GM18519 (cell line): ENCODE measurements at regions not wholly inside any gene's neighbourhood (a gene's known extent, or its start where the extent isn't known, plus 50 kb on each side); places are given as distances from the start of the nearest gene placed in this dataset.
"Not testable (repeated sequence)": the region's sequence is repeated elsewhere in the genome, so short reads cannot be mapped to it uniquely, and the experiment has no call there.

Source experiments
- ATAC-seq: cut with Tn5 transposase; IDR thresholded peaks from one replicate; pipeline ENCODE4 v1.9.1; 2021; ENCODE audit warnings: mild to moderate bottlenecking, moderate library complexity; ENCODE audit not compliant: unreplicated experiment, low FRiP score

DNA sequence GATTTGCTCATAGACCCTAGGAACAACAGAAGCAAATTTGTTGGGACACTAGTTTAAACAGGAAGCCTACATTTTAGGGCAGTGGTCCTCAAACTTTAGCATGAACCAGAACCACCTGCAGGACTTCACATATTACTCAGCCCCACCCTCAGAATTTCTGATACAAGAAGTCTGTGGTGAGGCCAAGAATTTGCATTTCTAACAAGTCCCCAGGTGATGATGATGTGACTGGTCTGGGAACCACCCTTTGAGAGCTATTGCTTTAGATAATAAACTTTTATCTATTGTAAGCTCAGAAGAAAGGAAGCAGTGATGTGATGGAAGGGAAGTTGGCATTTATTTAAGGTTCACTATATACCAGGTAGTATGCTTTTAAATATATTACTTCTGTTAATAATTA lies 194.0 kb downstream of the FAM181B start:
- ATAC-seq, result peak; percentile 82

DNA sequence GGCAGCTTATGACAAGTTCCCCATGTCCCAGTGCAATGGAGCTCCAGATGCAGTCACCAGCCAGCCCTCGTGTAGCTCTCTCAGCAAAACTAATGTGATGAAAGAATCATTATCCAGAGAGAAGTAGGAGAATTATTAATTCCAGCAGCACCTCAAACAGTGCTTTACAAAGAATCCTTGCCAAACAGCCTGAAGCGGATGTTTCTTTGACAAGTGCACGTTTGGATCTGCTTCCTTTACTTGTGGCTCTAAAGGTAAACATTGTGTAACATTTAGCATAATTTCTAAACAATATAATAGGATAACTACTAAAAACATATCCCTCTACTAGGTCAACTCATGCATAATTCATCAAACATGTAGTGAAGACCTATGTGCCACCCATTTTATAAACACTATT lies 197.0 kb downstream of the FAM181B start:
- ATAC-seq, result no peak

DNA sequence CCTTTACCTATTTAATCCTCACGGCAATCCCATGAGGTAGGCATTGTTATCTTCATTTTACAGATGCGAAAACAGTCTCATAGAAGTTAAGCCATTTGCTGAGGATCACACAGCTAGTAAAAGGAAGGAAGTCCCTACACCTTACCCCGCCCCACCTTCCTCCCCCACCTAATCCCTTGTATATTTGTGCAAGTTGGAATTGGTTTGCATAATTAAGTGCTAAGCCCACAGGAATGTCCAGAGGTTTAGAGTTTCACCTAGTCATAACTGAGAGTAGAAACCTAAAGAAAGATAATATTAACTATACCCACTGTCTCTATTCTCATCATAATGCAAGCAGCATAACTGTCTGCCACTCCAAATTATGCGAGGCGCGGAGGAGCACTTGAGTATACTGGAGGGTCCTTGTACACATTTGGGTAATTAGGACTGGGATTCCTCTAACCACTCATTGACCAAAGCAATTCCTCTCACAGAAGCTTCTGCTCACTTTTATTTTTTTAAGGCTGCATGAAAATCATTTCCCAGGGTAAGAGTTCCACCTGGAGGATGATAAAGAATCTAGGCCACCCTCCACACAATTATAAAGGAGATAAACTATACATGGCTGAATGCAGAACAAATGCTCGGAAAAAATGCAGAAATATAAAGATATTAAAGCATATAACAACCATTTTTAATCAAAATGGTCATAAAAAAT lies 199.9 kb downstream of the FAM181B start:
- ATAC-seq, result no peak

DNA sequence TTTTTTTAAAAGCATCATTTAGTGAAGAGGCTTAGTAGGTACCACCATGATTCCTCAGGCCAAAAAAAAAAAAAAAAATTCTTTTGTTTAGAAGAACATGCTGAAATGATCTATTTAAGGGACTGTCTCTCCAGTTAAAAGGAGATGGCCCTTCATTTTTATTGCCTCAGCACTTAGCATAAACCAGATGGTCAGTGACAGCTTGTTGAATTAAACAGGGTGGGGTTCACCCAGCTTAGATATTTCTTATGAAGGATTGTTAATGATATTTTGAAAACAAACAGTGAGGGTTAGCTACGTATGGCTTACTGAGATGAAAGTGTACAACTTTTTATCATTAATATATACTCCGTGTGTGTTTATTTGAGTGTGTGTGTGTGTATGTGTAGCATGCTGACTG lies 203.7 kb downstream of the FAM181B start:
- ATAC-seq, result no peak

DNA sequence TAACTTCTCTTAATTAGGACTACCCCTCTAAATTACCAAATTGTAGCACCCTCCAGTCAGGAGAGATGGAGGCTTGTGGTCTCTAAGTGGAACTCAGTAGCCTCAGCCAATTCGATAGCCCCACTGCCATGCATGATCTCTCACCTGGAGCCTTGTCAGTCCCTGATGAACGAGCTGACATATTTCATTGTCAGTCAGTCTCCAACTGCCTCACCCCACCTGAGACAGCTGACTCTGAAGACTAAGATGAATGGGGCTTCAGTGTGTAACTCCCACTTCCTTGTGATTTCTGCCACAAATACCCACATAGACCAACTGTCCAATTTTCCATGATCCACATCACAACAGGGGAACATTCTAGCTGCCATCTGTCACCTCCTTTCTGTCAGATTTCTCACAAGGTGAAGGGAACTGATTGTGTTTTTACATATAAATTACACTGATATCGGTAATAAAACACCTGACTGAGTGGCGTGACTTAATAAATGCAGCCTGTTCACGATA lies 206.5 kb downstream of the FAM181B start:
- no peak for ATAC-seq

DNA sequence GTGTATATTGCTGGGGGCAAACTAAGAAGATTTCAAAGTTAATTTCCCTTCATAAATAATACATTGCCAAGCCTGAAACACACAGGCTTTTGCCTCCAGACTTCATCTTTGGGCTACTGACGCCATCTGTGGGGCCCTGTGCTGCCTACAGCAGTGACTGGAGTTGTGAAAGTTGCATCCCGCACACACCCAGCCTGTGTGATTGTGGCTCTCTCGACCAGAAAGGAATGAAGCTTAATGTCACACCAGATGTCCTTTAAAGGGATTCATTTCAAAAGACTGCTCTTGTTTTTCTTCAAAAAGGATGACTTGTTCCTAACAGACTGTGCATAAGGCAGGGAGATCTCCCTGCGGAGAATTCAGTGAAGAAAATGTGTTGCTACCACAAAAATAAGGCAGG lies 210.5 kb downstream of the FAM181B start:
- no peak for ATAC-seq

DNA sequence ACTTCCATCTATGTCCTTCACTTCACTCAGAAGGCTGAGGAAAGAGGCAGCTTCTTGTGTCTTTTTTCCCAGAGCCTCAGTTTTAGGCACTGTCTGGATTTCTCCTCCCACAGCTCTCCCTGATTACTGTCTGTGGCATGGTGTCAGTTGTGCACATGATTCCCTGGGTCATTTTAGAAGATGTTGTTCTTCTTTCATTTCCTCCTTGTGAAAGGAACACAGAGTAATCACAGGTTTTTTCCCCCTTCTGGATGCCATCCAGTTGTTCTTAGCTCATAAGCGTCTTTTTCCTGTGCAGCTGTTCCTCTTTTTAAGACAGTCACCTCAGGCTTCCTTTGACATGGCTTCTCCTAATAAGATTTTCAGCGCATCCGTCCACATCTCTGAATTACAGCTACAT lies 212.2 kb downstream of the FAM181B start:
- no peak for ATAC-seq

DNA sequence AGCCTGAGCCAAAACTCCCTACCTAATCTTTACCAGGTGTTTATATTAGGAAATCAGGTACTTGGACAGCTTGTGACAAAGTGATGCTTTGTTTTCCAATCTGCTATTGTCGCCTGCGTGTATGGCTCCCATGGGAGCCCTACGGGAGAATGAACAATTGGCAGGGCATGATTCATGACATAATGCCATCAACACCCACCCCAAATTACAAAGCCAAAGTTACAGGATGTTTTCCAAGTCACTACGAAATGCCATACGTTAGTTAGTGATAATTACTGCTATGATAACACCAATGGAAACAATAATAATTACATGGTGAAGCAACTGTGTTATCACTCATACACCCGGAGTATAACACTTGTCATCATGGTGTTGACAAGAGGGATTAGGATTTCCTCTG lies 226.4 kb downstream of the FAM181B start:
- ATAC-seq, result no peak

DNA sequence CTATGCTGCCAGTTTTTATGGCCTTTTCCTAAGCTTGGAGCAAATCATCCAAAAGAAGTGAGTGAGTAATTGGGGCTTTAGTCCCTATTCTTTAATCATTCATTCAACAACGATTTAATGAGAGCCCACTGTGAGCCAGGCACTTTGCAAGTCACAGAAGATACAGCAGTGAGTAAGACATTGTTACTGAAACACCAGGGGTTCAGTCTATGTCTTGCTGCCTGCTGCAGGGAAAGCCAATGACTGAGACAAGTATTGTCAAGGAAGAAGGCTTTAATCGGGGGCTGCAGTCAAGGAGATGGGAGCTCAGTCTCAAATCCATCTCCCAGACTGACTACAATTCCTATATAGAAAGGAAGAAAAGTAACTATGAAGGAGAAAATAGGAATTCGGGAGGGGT lies 228.3 kb downstream of the FAM181B start:
- ATAC-seq, result no peak

DNA sequence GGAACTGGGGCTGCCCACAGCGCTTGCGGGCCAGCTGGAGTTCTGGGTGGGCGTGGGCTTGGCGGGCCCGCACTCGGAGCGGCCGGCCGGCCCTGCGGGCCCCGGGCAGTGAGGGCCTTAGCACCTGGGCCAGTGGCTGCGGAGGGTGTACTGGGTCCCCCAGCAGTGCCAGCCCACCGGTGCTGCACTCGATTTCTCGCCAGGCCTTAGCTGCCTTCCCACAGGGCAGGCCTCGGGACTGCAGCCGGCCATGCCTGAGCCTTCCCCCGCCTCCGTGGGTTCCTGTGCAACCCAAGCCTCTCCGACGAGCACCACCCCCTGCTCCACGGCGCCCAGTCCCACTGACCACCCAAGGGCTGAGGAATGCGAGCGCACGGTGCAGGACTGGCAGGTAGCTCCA lies 232.5 kb downstream of the FAM181B start:
- ATAC-seq, result not testable (repeated sequence)

DNA sequence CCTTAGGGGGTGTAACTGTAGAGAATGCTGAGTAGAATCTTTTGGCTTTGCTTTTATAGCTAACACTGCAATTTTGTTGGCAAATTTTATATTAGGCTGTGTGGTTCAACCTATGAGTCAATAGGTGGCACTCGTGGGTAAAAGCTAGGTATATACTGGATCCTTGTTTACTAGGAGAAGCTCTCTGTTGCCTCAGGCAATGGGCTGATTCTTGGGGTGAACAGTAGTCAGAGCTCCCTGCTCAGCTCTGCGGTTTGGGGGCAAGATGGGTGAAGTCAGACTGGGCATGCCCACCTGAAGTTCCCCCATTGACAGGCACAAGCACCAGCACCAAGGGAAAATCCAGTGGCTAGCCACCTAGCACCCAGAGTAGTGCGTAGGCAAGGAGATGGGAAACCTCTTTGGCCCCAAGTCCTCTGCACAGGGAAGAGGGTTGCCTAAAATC lies 238.7 kb downstream of the FAM181B start:
- no peak for ATAC-seq

DNA sequence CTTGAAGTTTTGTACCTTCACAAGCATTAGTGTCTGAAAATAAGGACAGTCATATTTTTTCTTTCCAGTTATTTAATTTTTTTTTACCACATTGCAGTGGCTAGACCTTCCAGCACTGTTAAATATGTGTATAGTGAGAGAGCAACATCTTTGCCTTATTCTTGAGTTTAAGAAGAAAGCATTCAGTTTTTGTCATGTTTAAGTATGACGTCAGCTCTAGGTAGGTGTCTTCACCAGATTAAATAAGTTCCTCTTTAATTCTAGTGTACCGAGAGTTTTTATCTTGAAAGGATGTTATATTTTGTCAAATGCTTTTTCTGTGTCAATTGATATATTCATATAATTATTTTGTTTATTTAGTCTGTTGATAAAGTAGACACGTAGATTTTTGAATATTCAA lies 258.8 kb downstream of the FAM181B start:
- ATAC-seq, result no peak

DNA sequence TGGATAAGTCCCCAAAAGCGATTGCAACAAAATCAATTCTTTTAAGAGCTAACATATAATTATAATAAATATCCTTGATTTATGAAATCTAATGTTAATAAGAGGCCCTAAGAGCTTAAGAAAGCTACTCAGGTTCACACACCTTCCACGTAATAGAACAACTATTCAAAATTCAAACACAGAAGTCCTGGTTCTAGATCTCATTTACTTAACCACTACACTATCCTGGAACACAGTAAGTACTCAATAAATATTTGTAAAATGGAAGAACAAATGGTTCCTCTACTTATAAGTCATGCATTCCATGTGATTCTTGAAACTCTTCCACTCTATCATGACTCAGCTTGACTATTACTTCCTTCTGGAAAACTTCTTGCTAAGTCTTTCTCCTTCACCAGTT lies 268.2 kb downstream of the FAM181B start:
- no peak for ATAC-seq

DNA sequence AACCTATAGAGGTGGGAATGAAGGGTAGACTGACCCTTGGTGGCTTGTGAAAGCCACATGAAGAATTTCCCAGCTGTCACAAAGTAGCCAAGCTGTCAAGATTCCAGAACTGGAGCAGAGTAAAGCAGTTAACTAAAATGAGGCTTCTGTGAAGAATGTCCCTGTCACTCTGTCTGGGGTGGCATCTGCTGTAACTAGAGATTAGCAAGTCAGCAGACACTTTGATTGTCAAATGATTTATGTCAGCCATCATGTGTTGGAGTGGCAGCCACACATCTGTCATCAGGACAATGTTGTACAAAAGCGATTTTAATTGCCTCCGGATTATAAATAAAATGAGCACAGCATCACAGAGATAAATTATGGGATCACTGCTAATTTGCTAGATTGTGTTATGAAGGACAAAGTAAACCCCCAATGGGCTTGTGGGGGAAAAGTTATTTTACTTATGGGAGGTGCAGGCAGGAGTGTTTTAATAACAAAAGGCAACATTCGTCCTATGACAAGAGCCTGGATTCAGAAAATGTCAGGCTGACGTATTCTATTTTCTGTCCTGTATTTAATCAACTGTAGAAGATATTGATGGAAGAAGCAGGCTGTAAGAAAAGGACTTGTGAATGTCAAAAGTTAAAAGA lies 270.9 kb downstream of the FAM181B start:
- no peak for ATAC-seq

DNA sequence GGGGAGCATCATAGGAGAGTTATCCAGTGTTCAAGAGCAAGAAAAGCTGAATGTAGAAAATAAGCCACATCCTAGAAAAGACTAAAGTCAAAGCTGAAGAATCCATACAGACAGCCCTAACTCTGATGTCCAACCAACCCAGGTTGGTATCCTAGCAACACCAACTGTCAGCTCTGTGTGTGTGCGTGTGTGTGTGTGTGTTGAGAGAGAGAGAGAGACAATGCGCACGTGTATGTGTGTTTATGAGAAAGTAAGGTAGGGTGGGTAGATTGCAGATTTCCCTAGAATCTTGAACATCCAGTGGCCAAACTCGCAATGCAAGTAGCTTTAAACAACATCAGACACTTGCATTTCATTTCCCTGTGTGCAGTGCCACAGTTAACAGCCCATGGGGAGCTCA lies 274.9 kb downstream of the FAM181B start:
- no peak for ATAC-seq

DNA sequence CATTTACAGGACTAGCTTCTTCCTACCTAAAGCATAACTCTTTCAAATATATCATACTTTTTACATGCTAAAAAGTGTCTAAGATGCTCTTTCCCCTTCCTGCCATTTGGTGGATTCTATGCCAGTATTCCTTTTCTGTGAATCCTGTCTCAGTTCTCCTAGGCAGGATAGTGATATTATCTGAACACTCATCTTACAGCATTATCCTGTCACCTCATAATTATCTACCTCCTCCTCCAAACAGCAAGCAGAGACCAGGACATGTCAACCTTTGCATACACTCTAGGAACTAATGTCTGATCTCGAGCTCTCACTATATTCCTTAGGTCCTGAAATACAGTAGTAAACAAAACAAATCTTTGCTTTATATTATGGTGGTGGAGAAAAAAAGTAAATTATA lies 275.5 kb downstream of the FAM181B start:
- no peak for ATAC-seq

DNA sequence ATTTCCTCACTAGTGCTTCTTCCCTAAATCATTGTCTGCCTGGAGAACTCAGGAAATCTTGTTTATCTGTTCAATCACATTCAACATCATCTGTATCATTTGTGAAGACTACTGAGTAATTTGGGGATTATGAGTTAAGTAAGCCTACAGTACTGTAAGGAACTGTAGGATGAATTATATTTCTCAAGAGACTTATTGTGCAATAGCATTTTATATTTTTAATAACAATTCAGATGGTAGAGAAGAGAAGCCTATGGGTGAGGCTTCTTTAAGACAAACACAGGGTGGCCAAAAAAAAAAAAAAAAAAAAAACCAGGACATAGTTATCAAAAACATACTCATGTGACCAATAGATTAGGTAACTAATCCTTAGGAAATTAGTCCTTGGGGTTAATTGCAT lies 282.7 kb downstream of the FAM181B start:
- ATAC-seq, result no peak

DNA sequence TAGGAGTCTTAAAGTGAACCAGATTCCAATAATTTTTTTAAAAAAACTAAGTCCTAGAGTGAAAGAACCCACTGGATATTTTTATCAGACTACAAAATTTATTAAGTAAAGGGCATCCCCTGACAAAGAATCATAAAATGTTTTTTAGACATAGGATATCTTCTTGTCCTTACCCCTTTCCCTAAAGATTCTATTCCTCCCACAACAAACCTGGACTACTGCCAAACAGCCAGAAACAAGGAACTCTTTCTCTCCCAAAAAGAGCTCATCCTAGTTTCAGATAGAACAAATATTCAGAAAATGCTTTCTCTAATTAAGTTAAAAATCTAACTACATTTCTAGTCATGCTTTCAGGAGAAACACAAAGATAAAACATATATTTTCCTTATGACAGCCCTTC lies 327.1 kb downstream of the FAM181B start:
- ATAC-seq, result no peak

DNA sequence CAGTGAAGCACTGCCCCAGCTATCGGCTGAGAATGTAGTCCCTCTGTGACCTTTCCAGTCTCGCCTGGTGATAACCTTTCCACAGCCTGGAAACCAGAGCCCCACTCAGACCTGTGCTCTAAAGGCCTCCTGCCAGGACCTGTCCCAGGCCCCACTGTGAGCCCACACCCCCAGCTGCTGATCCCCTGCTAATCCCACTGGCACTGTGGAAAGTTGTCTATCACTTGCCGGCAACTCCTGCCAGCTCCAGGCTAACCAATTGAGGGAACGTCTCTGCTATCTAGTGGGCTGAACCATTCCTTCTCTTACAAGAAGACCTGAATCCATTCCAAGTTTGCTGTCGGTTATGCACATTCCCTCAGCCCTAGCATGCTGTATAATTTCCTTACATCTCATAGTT lies 328.2 kb downstream of the FAM181B start:
- ATAC-seq, result no peak

DNA sequence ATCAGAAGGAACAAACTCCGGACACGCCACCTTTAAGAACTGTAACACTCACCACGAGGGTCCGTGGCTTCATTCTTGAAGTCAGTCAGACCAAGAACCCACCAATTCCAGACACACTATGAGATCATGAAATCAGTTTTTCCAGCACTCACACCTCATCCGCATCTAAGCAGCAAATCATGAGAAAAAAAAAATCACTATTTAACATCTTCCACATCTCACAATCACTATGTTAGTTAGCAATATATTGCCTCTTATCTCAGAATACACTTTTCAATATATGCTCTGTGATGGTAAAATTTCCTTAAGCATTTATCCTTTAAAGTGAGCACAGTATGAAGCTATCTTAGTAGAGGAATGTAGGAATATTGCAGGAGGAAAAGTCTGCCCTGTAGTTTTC lies 328.7 kb downstream of the FAM181B start:
- ATAC-seq, result no peak

DNA sequence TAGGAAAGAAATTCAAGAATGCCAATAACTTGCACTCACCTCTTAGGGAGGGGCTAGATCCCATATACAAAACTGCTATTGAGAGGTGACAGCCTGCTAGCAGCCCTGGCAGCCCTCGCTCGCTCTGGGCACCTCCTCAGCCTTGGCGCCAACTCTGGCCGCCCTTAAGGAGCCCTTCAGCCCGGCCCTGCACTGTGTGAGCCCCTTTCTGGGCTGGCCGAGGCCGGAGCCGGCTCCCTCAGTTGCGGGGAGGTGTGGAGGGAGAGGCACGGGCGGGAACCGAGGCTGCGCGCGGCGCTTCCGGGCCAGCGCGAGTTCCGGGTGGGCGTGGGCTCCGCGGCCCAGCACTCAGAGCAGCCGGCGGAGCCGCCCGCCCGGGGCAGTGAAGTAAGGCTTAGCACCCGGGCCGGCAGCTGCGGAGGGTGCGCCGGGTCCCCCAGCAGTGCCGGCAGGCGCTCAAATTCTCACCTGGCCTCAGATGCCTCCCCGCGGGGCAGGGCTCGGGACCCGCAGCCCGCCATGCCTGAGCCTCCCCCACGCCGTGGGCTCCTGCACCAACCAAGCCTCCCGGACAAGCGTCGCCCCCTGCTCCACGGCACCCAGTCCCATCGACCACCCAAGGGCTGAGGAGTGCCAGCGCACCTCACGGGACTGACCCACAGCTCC lies 329.9 kb downstream of the FAM181B start:
- no peak for ATAC-seq
